ENCODE measurements at regions not wholly inside any gene's neighbourhood (a gene's known extent, or its start where the extent isn't known, plus 50 kb on each side); places are given as distances from the start of the nearest gene placed in this dataset.

DNA sequence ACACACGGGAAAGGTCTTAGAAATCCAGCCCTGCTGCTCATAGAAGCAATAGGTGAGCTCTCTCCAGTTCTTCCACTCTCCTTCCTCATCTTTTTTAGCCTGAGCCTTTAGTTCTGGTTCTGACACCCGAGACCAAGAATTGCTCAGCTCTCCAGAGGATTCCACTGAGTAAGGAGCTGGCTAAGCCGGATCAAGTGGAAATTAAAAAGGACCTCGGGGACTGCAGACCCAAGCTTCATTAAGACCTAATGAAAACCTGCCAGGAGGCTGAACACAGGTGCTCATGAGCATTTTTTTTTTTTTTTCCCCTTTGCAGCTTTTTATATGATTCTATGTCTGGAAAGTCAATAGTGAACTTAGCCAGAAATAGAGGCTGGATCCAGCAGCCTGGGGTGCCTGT lies 1176.0 kb upstream of the AUTS2 start:
- H3K4me2 ChIP-seq (ENCODE audit: low read length), result no peak overlapping the region
- H4K20me1 ChIP-seq (ENCODE audit: low read length), result no peaks in the 10 kb centered on the region
- H3K79me2 ChIP-seq (ENCODE audit: low read length), result no peaks in the 10 kb centered on the region
- CTCF ChIA-PET, result no interaction called here
- H3K27me3 ChIP-seq (ENCODE audit: low read length), result no peaks in the 10 kb centered on the region
- H3K27ac ChIP-seq (ENCODE audit: low read length), result no peak overlapping the region
- H3F3A ChIP-seq (ENCODE audit: low read length, unreplicated experiment), result no peaks in the 10 kb centered on the region
- POLR2A ChIA-PET (ENCODE audit: unreplicated experiment), result no interaction called here
- H3K4me3 ChIP-seq (ENCODE audit: low read length), result no peak overlapping the region
- no peak overlapping the region for H3K9ac ChIP-seq (ENCODE audit: low read length)
- no peaks in the 10 kb centered on the region for H3K9me3 ChIP-seq (ENCODE audit: low read length)
- DNase-seq (no peak), ATAC-seq (no peak)
- no peaks in the 10 kb centered on the region for H3K36me3 ChIP-seq (ENCODE audit: low read depth, low read length)
- no peaks in the 10 kb centered on the region for H3K9me2 ChIP-seq (replicated peaks; ENCODE audit: low read length)
- TF ChIP-seq EZH2 (IDR thresholded peaks at IDR 0.05; ENCODE audit: low read length, unreplicated experiment), result no peak
- no peak for TF ChIP-seq EZH2phosphoT487 (IDR thresholded peaks at IDR 0.05; ENCODE audit: borderline replicate concordance, low read length)
- TF ChIP-seq, protein P1, sequence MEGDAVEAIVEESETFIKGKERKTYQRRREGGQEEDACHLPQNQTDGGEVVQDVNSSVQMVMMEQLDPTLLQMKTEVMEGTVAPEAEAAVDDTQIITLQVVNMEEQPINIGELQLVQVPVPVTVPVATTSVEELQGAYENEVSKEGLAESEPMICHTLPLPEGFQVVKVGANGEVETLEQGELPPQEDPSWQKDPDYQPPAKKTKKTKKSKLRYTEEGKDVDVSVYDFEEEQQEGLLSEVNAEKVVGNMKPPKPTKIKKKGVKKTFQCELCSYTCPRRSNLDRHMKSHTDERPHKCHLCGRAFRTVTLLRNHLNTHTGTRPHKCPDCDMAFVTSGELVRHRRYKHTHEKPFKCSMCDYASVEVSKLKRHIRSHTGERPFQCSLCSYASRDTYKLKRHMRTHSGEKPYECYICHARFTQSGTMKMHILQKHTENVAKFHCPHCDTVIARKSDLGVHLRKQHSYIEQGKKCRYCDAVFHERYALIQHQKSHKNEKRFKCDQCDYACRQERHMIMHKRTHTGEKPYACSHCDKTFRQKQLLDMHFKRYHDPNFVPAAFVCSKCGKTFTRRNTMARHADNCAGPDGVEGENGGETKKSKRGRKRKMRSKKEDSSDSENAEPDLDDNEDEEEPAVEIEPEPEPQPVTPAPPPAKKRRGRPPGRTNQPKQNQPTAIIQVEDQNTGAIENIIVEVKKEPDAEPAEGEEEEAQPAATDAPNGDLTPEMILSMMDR (conservative IDR thresholded peaks at IDR 0.05; ENCODE audit: low read depth, low read length), result no peak
- no peak overlapping the region for H2AFZ ChIP-seq (ENCODE audit: low read length)
- intact Hi-C loops (cut with micrococcal nuclease), result no loop called here
- H3K4me1 ChIP-seq (ENCODE audit: insufficient read depth, low read length), result no peaks in the 10 kb centered on the region
- BruUV-seq (replicated peaks), result no TSS peak

DNA sequence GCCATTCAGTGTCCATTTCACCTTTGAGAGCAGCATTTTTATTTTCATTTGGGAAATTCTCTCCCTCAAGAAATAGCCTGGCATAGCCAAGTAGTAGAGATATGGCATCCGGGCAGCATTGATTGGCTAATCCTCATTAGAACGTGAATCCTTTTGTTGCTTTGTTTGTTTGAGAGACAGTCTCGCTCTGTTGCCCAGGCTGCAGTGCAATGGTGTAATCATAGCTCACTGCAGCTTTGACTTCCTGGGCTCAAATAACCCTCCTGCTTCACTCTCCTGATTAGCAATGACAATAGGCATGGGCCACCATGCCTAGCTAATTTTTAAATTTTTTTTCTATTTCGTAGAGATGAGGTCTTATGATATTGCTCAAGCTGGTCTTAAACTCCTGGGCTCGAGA lies 1174.9 kb upstream of the AUTS2 start:
- DNase-seq (no peak), ATAC-seq (no peak)
- Histone ChIP-seq H3F3A (ENCODE audit: low read length, unreplicated experiment) (no peaks in the 10 kb centered on the region), H3K79me2 (ENCODE audit: low read length) (no peaks in the 10 kb centered on the region), H3K27me3 (ENCODE audit: low read length) (no peaks in the 10 kb centered on the region), H3K27ac (ENCODE audit: low read length) (no peak overlapping the region), H2AFZ (ENCODE audit: low read length) (no peak overlapping the region), H3K4me3 (ENCODE audit: low read length) (no peak overlapping the region), H3K36me3 (ENCODE audit: low read depth, low read length) (no peaks in the 10 kb centered on the region), H3K4me1 (ENCODE audit: insufficient read depth, low read length) (no peaks in the 10 kb centered on the region), H3K9me2 (replicated peaks; ENCODE audit: low read length) (no peaks in the 10 kb centered on the region), H3K9me3 (ENCODE audit: low read length) (no peaks in the 10 kb centered on the region), H3K9ac (ENCODE audit: low read length) (no peak overlapping the region), H3K4me2 (ENCODE audit: low read length) (no peak overlapping the region), H4K20me1 (ENCODE audit: low read length) (no peaks in the 10 kb centered on the region)
- ChIA-PET CTCF (no interaction called here), POLR2A (ENCODE audit: unreplicated experiment) (no interaction called here)
- intact Hi-C loops (cut with micrococcal nuclease), result no loop called here
- TF ChIP-seq EZH2 (IDR thresholded peaks at IDR 0.05; ENCODE audit: low read length, unreplicated experiment) (no peak), EZH2phosphoT487 (IDR thresholded peaks at IDR 0.05; ENCODE audit: borderline replicate concordance, low read length) (no peak)
- TF ChIP-seq, protein P1 (conservative IDR thresholded peaks at IDR 0.05; ENCODE audit: low read depth, low read length), result no peak
- BruUV-seq (replicated peaks), result no TSS peak

DNA sequence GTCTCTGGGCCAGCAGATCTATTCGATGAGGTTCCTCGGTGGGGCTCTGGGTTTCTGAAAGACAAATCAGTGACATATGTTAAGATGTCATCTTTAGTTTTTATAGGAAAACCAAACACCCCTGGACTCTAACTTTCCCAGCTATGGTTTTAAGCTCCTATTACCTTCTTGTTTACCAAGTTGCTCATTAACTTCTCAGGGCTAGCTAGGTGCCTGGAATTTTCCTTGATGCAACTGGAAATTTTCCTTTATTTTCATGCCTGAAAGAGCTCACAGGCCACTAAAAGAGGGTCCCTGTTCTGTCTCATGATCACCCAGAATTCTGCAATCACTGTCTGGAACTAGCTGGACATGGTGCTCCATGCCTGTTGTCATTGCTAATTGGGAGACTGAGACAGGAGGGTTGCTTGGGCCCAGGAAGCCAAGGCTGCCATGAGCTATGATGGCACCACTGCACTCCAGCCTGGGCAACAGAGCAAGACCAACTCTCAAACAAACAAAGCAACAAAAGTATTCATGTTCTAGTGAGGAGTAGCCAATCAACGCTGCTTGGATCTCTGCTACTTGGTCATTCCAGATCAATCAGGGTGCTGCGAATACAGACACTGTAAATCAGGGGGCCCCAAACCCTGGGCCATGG lies 1173.5 kb upstream of the AUTS2 start:
- TF ChIP-seq, protein P1 (conservative IDR thresholded peaks at IDR 0.05; ENCODE audit: low read depth, low read length), result no peak
- no peak for TF ChIP-seq EZH2 (IDR thresholded peaks at IDR 0.05; ENCODE audit: low read length, unreplicated experiment)
- TF ChIP-seq EZH2phosphoT487 (IDR thresholded peaks at IDR 0.05; ENCODE audit: borderline replicate concordance, low read length), result no peak
- no peak overlapping the region for H3K9ac ChIP-seq (ENCODE audit: low read length)
- no peaks in the 10 kb centered on the region for H4K20me1 ChIP-seq (ENCODE audit: low read length)
- H3K4me1 ChIP-seq (ENCODE audit: insufficient read depth, low read length), result no peaks in the 10 kb centered on the region
- H3K9me2 ChIP-seq (replicated peaks; ENCODE audit: low read length), result no peaks in the 10 kb centered on the region
- no peak for ATAC-seq
- no peaks in the 10 kb centered on the region for H3F3A ChIP-seq (ENCODE audit: low read length, unreplicated experiment)
- H3K9me3 ChIP-seq (ENCODE audit: low read length), result no peaks in the 10 kb centered on the region
- intact Hi-C loops (cut with micrococcal nuclease), result no loop called here
- H3K4me3 ChIP-seq (ENCODE audit: low read length), result no peak overlapping the region
- no peaks in the 10 kb centered on the region for H3K79me2 ChIP-seq (ENCODE audit: low read length)
- H3K36me3 ChIP-seq (ENCODE audit: low read depth, low read length), result no peaks in the 10 kb centered on the region
- H3K27me3 ChIP-seq (ENCODE audit: low read length), result no peaks in the 10 kb centered on the region
- BruUV-seq (replicated peaks), result no TSS peak
- CTCF ChIA-PET, result no interaction called here
- no peak overlapping the region for H2AFZ ChIP-seq (ENCODE audit: low read length)
- no peak overlapping the region for H3K27ac ChIP-seq (ENCODE audit: low read length)
- no peak for DNase-seq
- no peak overlapping the region for H3K4me2 ChIP-seq (ENCODE audit: low read length)
- POLR2A ChIA-PET (ENCODE audit: unreplicated experiment), result no interaction called here
